Astrocyte (in vitro differentiated cells and primary cell): ENCODE measurements at regions not wholly inside any gene's neighbourhood (a gene's known extent, or its start where the extent isn't known, plus 50 kb on each side); places are given as distances from the start of the nearest gene placed in this dataset.

Source experiments
- DNase-seq: peaks from one replicate; pipeline ENCODE4 v3.0.0-alpha.2; 2010; ENCODE audit warnings: low read depth
- FAIRE-seq: peaks from 2 replicates; lab custom pipeline; 2011; peaks lifted over from hg19 to GRCh38; lab: Jason Lieb, UNC
- H2AFZ ChIP-seq: 2 replicates; pipeline ENCODE4 v1.6.0; 2012; ENCODE audit warnings: low read depth, low read length, inconsistent platforms
- H3K27ac ChIP-seq: 2 replicates; pipeline ENCODE4 v1.5.1; 2011; ENCODE audit warnings: low read depth, low read length, inconsistent platforms
- H3K27me3 ChIP-seq: 2 replicates; pipeline ENCODE4 v1.6.0; 2011; ENCODE audit warnings: low read length, inconsistent platforms; ENCODE audit not compliant: insufficient read depth
- H3K36me3 ChIP-seq: 2 replicates; pipeline ENCODE4 v1.5.1; 2011; ENCODE audit warnings: low read length, inconsistent platforms; ENCODE audit not compliant: insufficient read depth
- H3K4me1 ChIP-seq: 2 replicates; pipeline ENCODE4 v1.5.1; 2011; ENCODE audit warnings: low read length, inconsistent platforms; ENCODE audit not compliant: insufficient read depth
- H3K4me2 ChIP-seq: 2 replicates; pipeline ENCODE4 v1.6.0; 2012; ENCODE audit warnings: low read length, inconsistent platforms
- H3K4me3 ChIP-seq: 2 replicates; pipeline ENCODE4 v1.5.1; 2011; ENCODE audit warnings: low read depth, mild to moderate bottlenecking, low read length, inconsistent platforms; ENCODE audit not compliant: insufficient read depth
- H3K79me2 ChIP-seq: 2 replicates; pipeline ENCODE4 v1.6.0; 2012; ENCODE audit warnings: mild to moderate bottlenecking, low read length, inconsistent platforms; ENCODE audit not compliant: insufficient read depth
- H3K9ac ChIP-seq: 2 replicates; pipeline ENCODE4 v1.6.0; 2012; ENCODE audit warnings: mild to moderate bottlenecking, low read length, inconsistent platforms
- H3K9me3 ChIP-seq: 2 replicates; pipeline ENCODE4 v1.5.1; 2012; ENCODE audit warnings: low read depth, mild to moderate bottlenecking, low read length, inconsistent platforms; ENCODE audit not compliant: insufficient read depth
- H4K20me1 ChIP-seq: 2 replicates; pipeline ENCODE4 v1.6.0; 2012; ENCODE audit warnings: low read length, inconsistent platforms; ENCODE audit not compliant: insufficient read depth
- H3K27ac Mint-ChIP-seq: one replicate; pipeline ENCODE4 v1.8.0; 2021; ENCODE audit warnings: mild to moderate bottlenecking, mixed read lengths; ENCODE audit not compliant: unreplicated experiment
- H3K27me3 Mint-ChIP-seq: one replicate; pipeline ENCODE4 v1.8.0; 2021; ENCODE audit warnings: low read depth, mixed read lengths; ENCODE audit not compliant: unreplicated experiment
- H3K36me3 Mint-ChIP-seq: one replicate; pipeline ENCODE4 v1.8.0; 2021; ENCODE audit warnings: low read depth, mixed read lengths; ENCODE audit not compliant: unreplicated experiment
- H3K4me1 Mint-ChIP-seq: one replicate; pipeline ENCODE4 v1.8.0; 2021; ENCODE audit warnings: low read depth, mixed read lengths; ENCODE audit not compliant: unreplicated experiment
- H3K4me3 Mint-ChIP-seq: one replicate; pipeline ENCODE4 v1.8.0; 2021; ENCODE audit warnings: mild to moderate bottlenecking, moderate library complexity, mixed read lengths; ENCODE audit not compliant: unreplicated experiment
- H3K9me3 Mint-ChIP-seq: one replicate; pipeline ENCODE4 v1.8.0; 2021; ENCODE audit warnings: mild to moderate bottlenecking, mixed read lengths; ENCODE audit not compliant: unreplicated experiment
- EZH2 ChIP-seq: IDR thresholded peaks from 2 replicates; pipeline ENCODE4 v1.6.1; 2012; ENCODE audit warnings: mild to moderate bottlenecking, low read length, inconsistent platforms; ENCODE audit not compliant: insufficient read depth
- TF ChIP-seq, protein P1 (sequence below): IDR thresholded peaks from 2 replicates; pipeline ENCODE4 v1.5.1; 2011; ENCODE audit warnings: low read depth, mild to moderate bottlenecking, inconsistent platforms, low read length, moderate library complexity; ENCODE audit not compliant: insufficient read depth

DNA sequence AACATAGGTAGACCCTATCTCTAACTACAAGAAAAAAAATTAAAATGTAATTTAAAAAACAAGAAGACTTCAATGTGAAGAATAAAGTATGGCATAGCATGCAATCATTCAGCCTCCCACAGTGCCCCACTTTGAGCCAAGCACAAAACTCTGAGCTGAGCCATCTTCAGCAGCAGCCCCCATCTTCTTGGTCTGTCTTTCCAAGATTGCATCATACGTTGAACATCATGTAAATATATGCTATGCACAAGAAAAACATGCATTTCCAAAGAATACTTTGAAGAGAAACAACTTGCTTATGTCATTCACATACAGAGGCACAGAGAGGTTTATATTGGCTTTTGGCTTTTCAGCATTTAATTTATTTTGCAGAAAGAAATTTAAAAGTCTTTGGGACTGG is 105.8 kb upstream of the TMPO start:
- H3K27ac Mint-ChIP-seq: no peak overlapping the region
- Histone ChIP-seq H3K27me3 (no peaks in the 10 kb centered on the region), H3K36me3 (no peaks in the 10 kb centered on the region), H3K79me2 (no peaks in the 10 kb centered on the region), H3K4me2 (no peak overlapping the region), H3K27ac (no peak overlapping the region), H3K4me1 (no peaks in the 10 kb centered on the region), H2AFZ (no peak overlapping the region), H3K9me3 (peaks cover 2% of the 10 kb centered on the region), H4K20me1 (no peaks in the 10 kb centered on the region), H3K9ac (no peak overlapping the region), H3K4me3 (no peak overlapping the region)
- no peak for DNase-seq
- no peaks in the 10 kb centered on the region for H3K27me3 Mint-ChIP-seq
- H3K36me3 Mint-ChIP-seq: no peaks in the 10 kb centered on the region
- H3K9me3 Mint-ChIP-seq: peaks cover 5% of the 10 kb centered on the region
- H3K4me1 Mint-ChIP-seq: no peaks in the 10 kb centered on the region
- no peak for FAIRE-seq
- TF ChIP-seq, protein P1, sequence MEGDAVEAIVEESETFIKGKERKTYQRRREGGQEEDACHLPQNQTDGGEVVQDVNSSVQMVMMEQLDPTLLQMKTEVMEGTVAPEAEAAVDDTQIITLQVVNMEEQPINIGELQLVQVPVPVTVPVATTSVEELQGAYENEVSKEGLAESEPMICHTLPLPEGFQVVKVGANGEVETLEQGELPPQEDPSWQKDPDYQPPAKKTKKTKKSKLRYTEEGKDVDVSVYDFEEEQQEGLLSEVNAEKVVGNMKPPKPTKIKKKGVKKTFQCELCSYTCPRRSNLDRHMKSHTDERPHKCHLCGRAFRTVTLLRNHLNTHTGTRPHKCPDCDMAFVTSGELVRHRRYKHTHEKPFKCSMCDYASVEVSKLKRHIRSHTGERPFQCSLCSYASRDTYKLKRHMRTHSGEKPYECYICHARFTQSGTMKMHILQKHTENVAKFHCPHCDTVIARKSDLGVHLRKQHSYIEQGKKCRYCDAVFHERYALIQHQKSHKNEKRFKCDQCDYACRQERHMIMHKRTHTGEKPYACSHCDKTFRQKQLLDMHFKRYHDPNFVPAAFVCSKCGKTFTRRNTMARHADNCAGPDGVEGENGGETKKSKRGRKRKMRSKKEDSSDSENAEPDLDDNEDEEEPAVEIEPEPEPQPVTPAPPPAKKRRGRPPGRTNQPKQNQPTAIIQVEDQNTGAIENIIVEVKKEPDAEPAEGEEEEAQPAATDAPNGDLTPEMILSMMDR: no peak
- no peak for TF ChIP-seq EZH2
- H3K4me3 Mint-ChIP-seq: no peak overlapping the region

DNA sequence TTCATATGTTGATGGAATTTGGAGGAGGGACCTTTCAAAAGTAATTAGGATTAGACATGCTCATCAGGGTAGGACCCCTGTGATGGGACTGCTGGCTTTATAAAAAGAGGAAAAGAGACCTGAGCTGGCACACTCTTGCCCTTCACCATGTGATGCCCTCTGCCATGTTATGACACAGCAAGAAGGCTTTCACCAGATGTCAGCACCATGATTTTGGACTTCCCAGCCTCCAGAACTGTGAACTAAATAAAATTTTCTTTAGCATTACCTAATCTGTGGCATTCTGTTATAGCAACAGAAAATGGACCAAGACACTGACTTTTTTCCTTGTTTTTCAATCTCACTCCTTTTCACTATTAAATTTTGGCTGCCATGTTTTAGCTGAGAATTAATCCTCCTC is 105.0 kb upstream of the TMPO start:
- H3K4me1 Mint-ChIP-seq: no peaks in the 10 kb centered on the region
- H3K27me3 Mint-ChIP-seq: no peaks in the 10 kb centered on the region
- Histone ChIP-seq H2AFZ (no peak overlapping the region), H3K79me2 (no peaks in the 10 kb centered on the region), H3K27me3 (no peaks in the 10 kb centered on the region), H3K9me3 (no peaks in the 10 kb centered on the region), H3K4me2 (no peak overlapping the region), H3K36me3 (no peaks in the 10 kb centered on the region), H3K4me3 (no peak overlapping the region), H3K4me1 (no peaks in the 10 kb centered on the region), H3K27ac (no peak overlapping the region), H3K9ac (no peak overlapping the region), H4K20me1 (no peaks in the 10 kb centered on the region)
- DNase-seq: no peak
- TF ChIP-seq, protein P1: no peak
- no peak for TF ChIP-seq EZH2
- H3K36me3 Mint-ChIP-seq: no peaks in the 10 kb centered on the region
- H3K9me3 Mint-ChIP-seq: peaks cover 5% of the 10 kb centered on the region
- no peak overlapping the region for H3K4me3 Mint-ChIP-seq
- no peak for FAIRE-seq
- no peak overlapping the region for H3K27ac Mint-ChIP-seq

DNA sequence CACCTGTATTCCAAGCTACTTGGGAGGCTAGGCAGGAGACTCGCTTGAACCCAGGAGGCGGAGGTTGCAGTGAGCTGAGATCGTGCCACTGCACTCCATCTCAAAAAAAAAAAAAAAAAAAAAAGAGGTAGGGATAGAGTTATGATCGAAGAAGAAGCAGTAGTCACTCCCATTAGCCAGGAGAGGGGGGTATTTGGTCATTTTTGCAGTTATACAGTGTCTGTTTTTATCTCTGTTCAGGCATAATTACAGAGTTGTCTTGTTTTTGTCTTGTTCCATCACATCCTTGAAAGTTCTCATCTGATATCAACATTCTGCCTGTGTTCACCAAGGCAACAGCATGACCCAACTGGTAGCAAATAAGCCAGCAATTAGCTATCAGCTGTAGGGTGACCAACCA is 98.5 kb upstream of the TMPO start:
- peak; percentile 26 for DNase-seq
- H3K27me3 Mint-ChIP-seq: no peaks in the 10 kb centered on the region
- FAIRE-seq: no peak
- peaks cover 28% of the 10 kb centered on the region for H3K4me1 Mint-ChIP-seq
- H3K9ac ChIP-seq: no peak overlapping the region
- no peak overlapping the region for H3K4me2 ChIP-seq
- H3K4me3 ChIP-seq: no peak overlapping the region
- TF ChIP-seq, protein P1: peak; percentile 38
- TF ChIP-seq EZH2: no peak
- no peaks in the 10 kb centered on the region for H3K36me3 Mint-ChIP-seq
- H3K9me3 ChIP-seq: no peaks in the 10 kb centered on the region
- no peaks in the 10 kb centered on the region for H3K9me3 Mint-ChIP-seq
- no peak overlapping the region for H2AFZ ChIP-seq
- H3K4me1 ChIP-seq: peaks cover 19% of the 10 kb centered on the region
- H3K27ac Mint-ChIP-seq: no peak overlapping the region
- H3K36me3 ChIP-seq: no peaks in the 10 kb centered on the region
- H3K4me3 Mint-ChIP-seq: no peak overlapping the region
- H3K27ac ChIP-seq: no peak overlapping the region
- H3K79me2 ChIP-seq: no peaks in the 10 kb centered on the region
- no peaks in the 10 kb centered on the region for H3K27me3 ChIP-seq
- H4K20me1 ChIP-seq: no peaks in the 10 kb centered on the region
